HL-60 (cell line): ENCODE measurements at regions not wholly inside any gene's neighbourhood (a gene's known extent, or its start where the extent isn't known, plus 50 kb on each side); places are given as distances from the start of the nearest gene placed in this dataset.

ENCODE experiments used
- DNase-seq, 2 experiments: peaks; one replicate each; pipeline ENCODE4 v3.0.0-alpha.2; 2010 to 2020; ENCODE audit warnings: low read depth in 1 of 2, low spot score in 1 of 2
- H3K27ac ChIP-seq: fragments of 250-450 bp; sonication (Bioruptor Pico); replicated peaks from 2 replicates; pipeline ENCODE4 v1.5.1; 2020; ENCODE audit warnings: mild to moderate bottlenecking, moderate library complexity
- H3K27me3 ChIP-seq: fragments of 250-450 bp; sonication (Bioruptor Pico); 2 replicates; pipeline ENCODE4 v1.5.1; 2021; ENCODE audit warnings: mild to moderate bottlenecking, moderate library complexity; ENCODE audit not compliant: insufficient read depth, poor library complexity, severe bottlenecking
- H3K4me3 ChIP-seq: replicated peaks from 2 replicates; pipeline ENCODE4 v1.5.1; 2011; ENCODE audit warnings: mild to moderate bottlenecking, control low read depth, low read length; ENCODE audit not compliant: insufficient read depth
- GABPA ChIP-seq: IDR thresholded peaks from 2 replicates; pipeline ENCODE4 v1.6.1; 2012; ENCODE audit warnings: low read depth
- POLR2AphosphoS5 ChIP-seq: IDR thresholded peaks from 2 replicates; pipeline ENCODE4 v1.6.1; 2012; ENCODE audit warnings: low read depth
- SPI1 ChIP-seq: IDR thresholded peaks from 2 replicates; pipeline ENCODE4 v1.6.1; 2012; ENCODE audit warnings: low read depth, mild to moderate bottlenecking, borderline replicate concordance
- TF ChIP-seq, protein P1 (sequence below): IDR thresholded peaks from one replicate; pipeline ENCODE4 v1.5.1; 2011; ENCODE audit warnings: low read length, control low read depth, inconsistent platforms; ENCODE audit not compliant: insufficient read depth
- TF ChIP-seq, protein P2 (sequence below): IDR thresholded peaks from 2 replicates; pipeline ENCODE4 v1.6.1; 2012; ENCODE audit warnings: low read depth; ENCODE audit not compliant: insufficient replicate concordance

- TF ChIP-seq, protein P1, sequence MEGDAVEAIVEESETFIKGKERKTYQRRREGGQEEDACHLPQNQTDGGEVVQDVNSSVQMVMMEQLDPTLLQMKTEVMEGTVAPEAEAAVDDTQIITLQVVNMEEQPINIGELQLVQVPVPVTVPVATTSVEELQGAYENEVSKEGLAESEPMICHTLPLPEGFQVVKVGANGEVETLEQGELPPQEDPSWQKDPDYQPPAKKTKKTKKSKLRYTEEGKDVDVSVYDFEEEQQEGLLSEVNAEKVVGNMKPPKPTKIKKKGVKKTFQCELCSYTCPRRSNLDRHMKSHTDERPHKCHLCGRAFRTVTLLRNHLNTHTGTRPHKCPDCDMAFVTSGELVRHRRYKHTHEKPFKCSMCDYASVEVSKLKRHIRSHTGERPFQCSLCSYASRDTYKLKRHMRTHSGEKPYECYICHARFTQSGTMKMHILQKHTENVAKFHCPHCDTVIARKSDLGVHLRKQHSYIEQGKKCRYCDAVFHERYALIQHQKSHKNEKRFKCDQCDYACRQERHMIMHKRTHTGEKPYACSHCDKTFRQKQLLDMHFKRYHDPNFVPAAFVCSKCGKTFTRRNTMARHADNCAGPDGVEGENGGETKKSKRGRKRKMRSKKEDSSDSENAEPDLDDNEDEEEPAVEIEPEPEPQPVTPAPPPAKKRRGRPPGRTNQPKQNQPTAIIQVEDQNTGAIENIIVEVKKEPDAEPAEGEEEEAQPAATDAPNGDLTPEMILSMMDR = no peak
- TF ChIP-seq SPI1 (no peak), GABPA (no peak), POLR2AphosphoS5 (no peak)
- TF ChIP-seq, protein P2, sequence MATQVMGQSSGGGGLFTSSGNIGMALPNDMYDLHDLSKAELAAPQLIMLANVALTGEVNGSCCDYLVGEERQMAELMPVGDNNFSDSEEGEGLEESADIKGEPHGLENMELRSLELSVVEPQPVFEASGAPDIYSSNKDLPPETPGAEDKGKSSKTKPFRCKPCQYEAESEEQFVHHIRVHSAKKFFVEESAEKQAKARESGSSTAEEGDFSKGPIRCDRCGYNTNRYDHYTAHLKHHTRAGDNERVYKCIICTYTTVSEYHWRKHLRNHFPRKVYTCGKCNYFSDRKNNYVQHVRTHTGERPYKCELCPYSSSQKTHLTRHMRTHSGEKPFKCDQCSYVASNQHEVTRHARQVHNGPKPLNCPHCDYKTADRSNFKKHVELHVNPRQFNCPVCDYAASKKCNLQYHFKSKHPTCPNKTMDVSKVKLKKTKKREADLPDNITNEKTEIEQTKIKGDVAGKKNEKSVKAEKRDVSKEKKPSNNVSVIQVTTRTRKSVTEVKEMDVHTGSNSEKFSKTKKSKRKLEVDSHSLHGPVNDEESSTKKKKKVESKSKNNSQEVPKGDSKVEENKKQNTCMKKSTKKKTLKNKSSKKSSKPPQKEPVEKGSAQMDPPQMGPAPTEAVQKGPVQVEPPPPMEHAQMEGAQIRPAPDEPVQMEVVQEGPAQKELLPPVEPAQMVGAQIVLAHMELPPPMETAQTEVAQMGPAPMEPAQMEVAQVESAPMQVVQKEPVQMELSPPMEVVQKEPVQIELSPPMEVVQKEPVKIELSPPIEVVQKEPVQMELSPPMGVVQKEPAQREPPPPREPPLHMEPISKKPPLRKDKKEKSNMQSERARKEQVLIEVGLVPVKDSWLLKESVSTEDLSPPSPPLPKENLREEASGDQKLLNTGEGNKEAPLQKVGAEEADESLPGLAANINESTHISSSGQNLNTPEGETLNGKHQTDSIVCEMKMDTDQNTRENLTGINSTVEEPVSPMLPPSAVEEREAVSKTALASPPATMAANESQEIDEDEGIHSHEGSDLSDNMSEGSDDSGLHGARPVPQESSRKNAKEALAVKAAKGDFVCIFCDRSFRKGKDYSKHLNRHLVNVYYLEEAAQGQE = no peak
- Histone ChIP-seq H3K27ac (no peak overlapping the region), H3K27me3 (peaks cover 18% of the 10 kb centered on the region), H3K4me3 (no peak overlapping the region)
- no peak for DNase-seq
Observed at GRCh38 chr13:111540486-111540885, 220.0 kb downstream of the TEX29 start.

GRCh38 chr13:111541345-111541744 is 220.9 kb downstream of the TEX29 start:
- Histone ChIP-seq H3K27me3 (peaks cover 9% of the 10 kb centered on the region), H3K27ac (no peak overlapping the region), H3K4me3 (no peak overlapping the region)
- no peak for DNase-seq
- TF ChIP-seq GABPA = no peak
- TF ChIP-seq SPI1 = no peak
- TF ChIP-seq, protein P1 = no peak
- TF ChIP-seq, protein P2 = no peak
- TF ChIP-seq POLR2AphosphoS5 = no peak

DNA sequence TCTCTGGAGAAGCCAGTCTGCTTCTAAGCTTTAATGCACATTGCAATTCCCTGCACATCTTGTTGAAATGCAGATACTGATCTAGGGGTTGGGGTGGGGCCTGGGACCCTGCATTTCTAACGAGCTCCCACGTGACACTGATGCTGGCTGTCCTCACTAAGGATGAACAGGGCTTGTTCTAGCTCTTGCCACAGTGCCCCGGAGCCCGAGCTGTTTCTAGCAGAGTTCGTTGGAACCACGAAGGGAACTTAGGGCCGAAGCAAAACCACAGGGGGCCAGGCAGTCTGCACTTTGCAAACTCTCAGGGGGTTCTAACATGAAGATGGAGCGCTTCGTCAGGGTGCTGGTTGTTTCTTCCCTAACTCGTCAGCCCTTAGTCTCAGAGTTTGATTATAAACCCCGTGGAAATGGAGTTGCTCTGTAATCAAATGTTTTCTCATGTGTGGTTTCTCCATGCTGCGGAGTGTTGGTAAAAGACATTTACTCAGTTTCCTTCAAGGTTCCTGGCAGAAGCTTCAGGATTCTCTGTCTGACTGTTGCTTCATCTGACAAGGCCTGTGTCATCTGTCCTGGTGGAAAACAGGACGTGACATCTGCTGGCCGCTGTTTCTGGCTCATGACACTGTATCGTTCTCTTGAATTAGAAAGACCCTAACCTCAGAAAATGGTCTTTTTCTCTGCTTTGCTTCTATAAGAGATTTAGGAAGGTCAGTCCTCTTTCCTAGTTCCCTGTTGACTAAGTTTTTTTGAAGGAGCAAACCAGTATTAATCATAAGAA is 221.5 kb downstream of the TEX29 start:
- Histone ChIP-seq H3K27me3 (peaks cover 4% of the 10 kb centered on the region), H3K4me3 (no peak overlapping the region), H3K27ac (no peak overlapping the region)
- no peak for DNase-seq
- TF ChIP-seq SPI1 (no peak), GABPA (no peak), POLR2AphosphoS5 (no peak)
- TF ChIP-seq, protein P2 = no peak
- TF ChIP-seq, protein P1 = no peak
